CD4-positive, alpha-beta T cell treated with Interleukin-4 for 4 hours (primary cell): ENCODE measurements at regions not wholly inside any gene's neighbourhood (a gene's known extent, or its start where the extent isn't known, plus 50 kb on each side); places are given as distances from the start of the nearest gene placed in this dataset.

Experiments
- DNase-seq: peaks from one replicate; pipeline ENCODE4 v3.0.0-alpha.2; 2020

- no peak for DNase-seq
Measured at GRCh38 chr2:145190031-145190703, 670.2 kb upstream of the ZEB2 start.

GRCh38 chr2:145186303-145186702 lies 666.4 kb upstream of the ZEB2 start:
- no peak for DNase-seq

- no peak for DNase-seq
Measured at GRCh38 chr2:145185696-145186095, 665.8 kb upstream of the ZEB2 start.

- DNase-seq, result no peak
Measured at GRCh38 chr2:145184741-145185651, 665.1 kb upstream of the ZEB2 start.

GRCh38 chr2:145169285-145169684 lies 649.4 kb upstream of the ZEB2 start:
- no peak for DNase-seq

- no peak for DNase-seq
Measured at GRCh38 chr2:145168091-145168490, 648.2 kb upstream of the ZEB2 start.

- no peak for DNase-seq
Measured at GRCh38 chr2:145166731-145167302, 646.9 kb upstream of the ZEB2 start.

GRCh38 chr2:145161656-145162055 lies 641.7 kb upstream of the ZEB2 start:
- DNase-seq, result no peak

- DNase-seq, result no peak
Measured at GRCh38 chr2:145160855-145161254, 640.9 kb upstream of the ZEB2 start.

GRCh38 chr2:145159676-145160075 lies 639.8 kb upstream of the ZEB2 start:
- DNase-seq, result no peak

- no peak for DNase-seq
Measured at GRCh38 chr2:145157741-145158591, 638.0 kb upstream of the ZEB2 start.

GRCh38 chr2:145157036-145157675 lies 637.2 kb upstream of the ZEB2 start:
- no peak for DNase-seq

GRCh38 chr2:145156199-145156598 lies 636.3 kb upstream of the ZEB2 start:
- no peak for DNase-seq

GRCh38 chr2:145155196-145155595 lies 635.3 kb upstream of the ZEB2 start:
- no peak for DNase-seq

- no peak for DNase-seq
Measured at GRCh38 chr2:145154731-145155130, 634.8 kb upstream of the ZEB2 start.

- DNase-seq, result no peak
Measured at GRCh38 chr2:145146691-145147090, 626.8 kb upstream of the ZEB2 start.

GRCh38 chr2:145144131-145144728 lies 624.3 kb upstream of the ZEB2 start:
- no peak for DNase-seq

GRCh38 chr2:145141981-145142380 lies 622.1 kb upstream of the ZEB2 start:
- DNase-seq, result no peak

GRCh38 chr2:145140658-145141057 lies 620.7 kb upstream of the ZEB2 start:
- DNase-seq, result no peak

GRCh38 chr2:145138626-145139025 lies 618.7 kb upstream of the ZEB2 start:
- DNase-seq, result no peak

GRCh38 chr2:145137901-145138300 lies 618.0 kb upstream of the ZEB2 start:
- no peak for DNase-seq

- DNase-seq, result no peak
Measured at GRCh38 chr2:145137211-145137610, 617.3 kb upstream of the ZEB2 start.
